HepG2 (cell line): ENCODE measurements at regions not wholly inside any gene's neighbourhood (a gene's known extent, or its start where the extent isn't known, plus 50 kb on each side); places are given as distances from the start of the nearest gene placed in this dataset.

Source experiments
- ATAC-seq: fragments of 200-7000 bp; cut with Tn5 transposase; 3 replicates; pipeline ENCODE4 v1.9.1; 2020; ENCODE audit warnings: mild to moderate bottlenecking, moderate library complexity
- BruUV-seq: library from RNA; stranded (reverse); fragments of 400-500 nt; replicated peaks from 2 replicates; lab custom pipeline; 2021; lab: Mats Ljungman, UMichigan
- CTCF ChIA-PET: fragments of 300-600 bp; formaldehyde crosslinking; extraction: SDS; loops from one replicate; lab custom pipeline; 2021; ENCODE audit warnings: low total read pairs, inconsistent platforms, low intra/inter-chr PET ratio; lab: Yijun Ruan, JAX
- POLR2A ChIA-PET: fragments of 350-600 bp; sonication (Branson Sonifier 250); formaldehyde crosslinking; loops from one replicate; lab custom pipeline; 2020; ENCODE audit warnings: antibody characterized with exemption, inconsistent platforms; lab: Yijun Ruan, JAX
- DNase-seq: peaks from one replicate; pipeline ENCODE4 v3.0.0-alpha.2; 2015; ENCODE audit warnings: low spot score
- FAIRE-seq: peaks from 3 replicates; lab custom pipeline; 2011; peaks lifted over from hg19 to GRCh38; lab: Jason Lieb, UNC
- H2AFZ ChIP-seq: one replicate; pipeline ENCODE4 v1.6.1; 2011; ENCODE audit warnings: low read length, inconsistent platforms
- H3K27ac ChIP-seq: fragments of 300-600 bp; 3 replicates; pipeline ENCODE4 v1.8.0; 2011; ENCODE audit warnings: mixed run types, mild to moderate bottlenecking, mixed read lengths, low read length, inconsistent platforms; ENCODE audit not compliant: insufficient read depth; ENCODE audit errors: extremely low read length
- H3K27me3 ChIP-seq, 2 experiments: fragments of 200-600 bp in 1 of 2; 2 replicates in 1 of 2; 3 replicates in 1 of 2; pipeline versions ENCODE4 v1.6.0 to v1.8.0; 2011; ENCODE audit warnings: low read length in 2 of 2, mild to moderate bottlenecking in 2 of 2, moderate library complexity in 2 of 2, inconsistent platforms in 1 of 2; ENCODE audit not compliant: insufficient read depth in 2 of 2, control insufficient read depth in 1 of 2
- H3K36me3 ChIP-seq, 2 experiments: fragments of 200-600 bp in 1 of 2; replicated peaks in 1 of 2; 2 replicates in 1 of 2; 3 replicates in 1 of 2; pipeline versions ENCODE4 v1.5.1 to v1.8.0; 2011; ENCODE audit warnings: low read length in 2 of 2, inconsistent platforms in 1 of 2; ENCODE audit not compliant: insufficient read depth in 2 of 2, control insufficient read depth in 1 of 2
- H3K4me1 ChIP-seq: 2 replicates; pipeline ENCODE4 v1.5.1; 2012; ENCODE audit warnings: low read length, inconsistent platforms; ENCODE audit not compliant: insufficient read depth
- H3K4me2 ChIP-seq: 2 replicates; pipeline ENCODE4 v1.6.0; 2011; ENCODE audit warnings: low read depth, low read length, inconsistent platforms
- H3K4me3 ChIP-seq, 3 experiments: fragments of 200-600 bp in 1 of 3; sonication (generic), shearing (Covaris generic) in 1 of 3; replicated peaks in 1 of 3; 2 replicates each; pipeline ENCODE4 v1.5.1; 2011 to 2016; ENCODE audit warnings: low read length in 3 of 3, inconsistent platforms in 2 of 3, low read depth in 2 of 3, mild to moderate bottlenecking in 2 of 3, control low read depth in 1 of 3, mixed read lengths in 1 of 3; ENCODE audit not compliant: insufficient read depth in 1 of 3
- H3K79me2 ChIP-seq: one replicate; pipeline ENCODE4 v1.6.1; 2011; ENCODE audit warnings: low read length, inconsistent platforms; ENCODE audit not compliant: insufficient read depth
- H3K9ac ChIP-seq: 2 replicates; pipeline ENCODE4 v1.6.0; 2011; ENCODE audit warnings: mild to moderate bottlenecking, low read depth, low read length, inconsistent platforms; ENCODE audit not compliant: insufficient read depth
- H3K9me3 ChIP-seq: 2 replicates; pipeline ENCODE4 v1.5.1; 2012; ENCODE audit warnings: mild to moderate bottlenecking, low read length
- H4K20me1 ChIP-seq: 2 replicates; pipeline ENCODE4 v1.6.0; 2011; ENCODE audit warnings: inconsistent platforms, mild to moderate bottlenecking, low read length, moderate library complexity; ENCODE audit not compliant: insufficient read depth
- DMAP1 ChIP-seq: IDR thresholded peaks from 2 replicates; pipeline ENCODE4 v1.6.1; 2016
- DMTF1 ChIP-seq: sonication (generic); formaldehyde crosslinking; IDR thresholded peaks from 2 replicates; pipeline ENCODE4 v1.4.0; 2020; ENCODE audit warnings: mild to moderate bottlenecking, missing genetic modification reagents
- GZF1 ChIP-seq: sonication (generic); formaldehyde crosslinking; IDR thresholded peaks from 2 replicates; pipeline ENCODE4 v1.5.1; 2020; ENCODE audit warnings: mild to moderate bottlenecking, missing genetic modification reagents
- HOXA5 ChIP-seq: sonication (generic); formaldehyde crosslinking; IDR thresholded peaks from 2 replicates; pipeline ENCODE4 v1.4.0; 2020; ENCODE audit warnings: missing genetic modification reagents
- JUND ChIP-seq: sonication (generic); formaldehyde crosslinking; IDR thresholded peaks from 2 replicates; pipeline ENCODE4 v1.8.0; 2022; ENCODE audit warnings: mild to moderate bottlenecking, missing genetic modification reagents
- MAFF ChIP-seq: IDR thresholded peaks from 2 replicates; pipeline ENCODE4 v1.6.1; 2011; ENCODE audit warnings: low read depth, low read length, improper control_type of control experiment
- NBN ChIP-seq: fragments of 450-650 bp; conservative IDR thresholded peaks from 2 replicates; pipeline ENCODE4 v1.6.1; 2017
- RNF2 ChIP-seq: fragments of 450-650 bp; conservative IDR thresholded peaks from 2 replicates; pipeline ENCODE4 v1.6.1; 2016; ENCODE audit warnings: low read depth
- SOX5 ChIP-seq: IDR thresholded peaks from 2 replicates; pipeline ENCODE4 v1.6.1; 2016; ENCODE audit warnings: borderline replicate concordance
- SOX6 ChIP-seq, 2 experiments: fragments of 450-650 bp in 1 of 2; sonication (generic) in 1 of 2; formaldehyde crosslinking in 1 of 2; IDR thresholded peaks; 2 replicates each; pipeline versions ENCODE4 v1.4.0 to v1.6.1; 2017 to 2020; ENCODE audit warnings: antibody characterized with exemption in 1 of 2, mild to moderate bottlenecking in 1 of 2, missing genetic modification reagents in 1 of 2
- TBX3 ChIP-seq: fragments of 450-650 bp; IDR thresholded peaks from 2 replicates; pipeline ENCODE4 v1.6.1; 2017; ENCODE audit warnings: antibody characterized with exemption, mild to moderate bottlenecking, inconsistent platforms, borderline replicate concordance
- ZBTB8A ChIP-seq: sonication (generic); formaldehyde crosslinking; IDR thresholded peaks from 2 replicates; pipeline ENCODE4 v1.4.0; 2020; ENCODE audit warnings: mild to moderate bottlenecking, low read depth, missing genetic modification reagents, borderline replicate concordance
- ZFP36 ChIP-seq: fragments of 150-350 bp; IDR thresholded peaks from 2 replicates; pipeline ENCODE4 v1.6.1; 2018; ENCODE audit warnings: borderline replicate concordance, low read length, low read depth; ENCODE audit not compliant: partially characterized antibody
- ZIK1 ChIP-seq: sonication (generic); formaldehyde crosslinking; IDR thresholded peaks from 2 replicates; pipeline ENCODE4 v1.5.0; 2020; ENCODE audit warnings: mild to moderate bottlenecking, low read depth, missing genetic modification reagents, borderline replicate concordance
- ZMYM3 ChIP-seq: sonication (generic); formaldehyde crosslinking; IDR thresholded peaks from 2 replicates; pipeline ENCODE4 v1.5.1; 2020; ENCODE audit warnings: mild to moderate bottlenecking, missing genetic modification reagents
- ZNF264 ChIP-seq: sonication (generic); formaldehyde crosslinking; IDR thresholded peaks from 2 replicates; pipeline ENCODE4 v1.4.0; 2020; ENCODE audit warnings: missing genetic modification reagents
- ZNF350 ChIP-seq: sonication (generic); formaldehyde crosslinking; IDR thresholded peaks from 2 replicates; pipeline ENCODE4 v1.4.0; 2020; ENCODE audit warnings: mild to moderate bottlenecking, low read depth, missing genetic modification reagents, borderline replicate concordance
- WGBS: methylation state at CpG from one replicate; pipeline ENCODE4 v1.1.6; 2017; ENCODE audit warnings: low lambda C conversion rate; 5-methylcytosine and 5-hydroxymethylcytosine counted together
- in situ Hi-C: cut with HindIII; loops from 2 replicates; pipeline ENCODE4 v1.10.0; 2017; ENCODE audit warnings: low pct_unique_long_range_greater_than_20kb; ENCODE audit not compliant: extremely low pct_ligation_motif_present
- intact Hi-C: fragments of 100-400 bp; cut with micrococcal nuclease; formaldehyde crosslinking; loops from one replicate; pipeline ENCODE4 v1.10.0; 2022; ENCODE audit not compliant: unreplicated experiment
- TF ChIP-seq, protein P1 (sequence below): sonication (generic); formaldehyde crosslinking; IDR thresholded peaks from 2 replicates; pipeline ENCODE4 v1.8.1; 2023; ENCODE audit warnings: mild to moderate bottlenecking, missing genetic modification reagents, borderline replicate concordance
- TF ChIP-seq, protein P2 (sequence below): sonication (generic); formaldehyde crosslinking; conservative IDR thresholded peaks from 2 replicates; pipeline ENCODE4 v1.4.0; 2020; ENCODE audit warnings: missing genetic modification reagents

- no peak overlapping the region for H3K9ac ChIP-seq
- H3K4me1 ChIP-seq: peaks cover 22% of the 10 kb centered on the region
- intact Hi-C loops (no loop called here), in situ Hi-C loops (no loop called here)
- FAIRE-seq (no peak), ATAC-seq (no peak), DNase-seq (no peak)
- H4K20me1 ChIP-seq: no peaks in the 10 kb centered on the region
- 42% methylated on average over 2 of the region's 2 CpGs for WGBS
- no peaks in the 10 kb centered on the region for H3K79me2 ChIP-seq
- H3K4me3 ChIP-seq: no peak overlapping the region
- H3K36me3 ChIP-seq: no peaks in the 10 kb centered on the region
- TF ChIP-seq ZMYM3 (CRISPR knock-in tag) (no peak), SOX6 (IDR thresholded peaks at IDR 0.05) (no peak), SOX6 (CRISPR knock-in tag; IDR thresholded peaks at IDR 0.05) (no peak), ZNF264 (CRISPR knock-in tag) (no peak), DMTF1 (CRISPR knock-in tag) (no peak), ZNF350 (CRISPR knock-in tag) (no peak), ZIK1 (CRISPR knock-in tag) (no peak), HOXA5 (no peak), JUND (CRISPR knock-in tag) (no peak), ZBTB8A (CRISPR knock-in tag) (no peak), SOX5 (no peak), DMAP1 (CRISPR knock-in tag) (no peak), MAFF (no peak), NBN (no peak), GZF1 (CRISPR knock-in tag) (no peak), RNF2 (no peak), ZFP36 (no peak), TBX3 (no peak)
- TF ChIP-seq, protein P1, sequence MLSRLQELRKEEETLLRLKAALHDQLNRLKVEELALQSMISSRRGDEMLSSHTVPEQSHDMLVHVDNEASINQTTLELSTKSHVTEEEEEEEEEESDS (CRISPR knock-in tag): no peak
- TF ChIP-seq, protein P2, sequence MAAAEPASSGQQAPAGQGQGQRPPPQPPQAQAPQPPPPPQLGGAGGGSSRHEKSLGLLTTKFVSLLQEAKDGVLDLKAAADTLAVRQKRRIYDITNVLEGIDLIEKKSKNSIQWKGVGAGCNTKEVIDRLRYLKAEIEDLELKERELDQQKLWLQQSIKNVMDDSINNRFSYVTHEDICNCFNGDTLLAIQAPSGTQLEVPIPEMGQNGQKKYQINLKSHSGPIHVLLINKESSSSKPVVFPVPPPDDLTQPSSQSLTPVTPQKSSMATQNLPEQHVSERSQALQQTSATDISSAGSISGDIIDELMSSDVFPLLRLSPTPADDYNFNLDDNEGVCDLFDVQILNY: no peak
- ChIA-PET POLR2A (no interaction called here), CTCF (no interaction called here)
- H2AFZ ChIP-seq: no peak overlapping the region
- no peaks in the 10 kb centered on the region; a peak in 1 of 5 replicates for H3K27me3 ChIP-seq
- H3K4me2 ChIP-seq: no peak overlapping the region
- H3K27ac ChIP-seq: no peak overlapping the region
- BruUV-seq: no TSS peak
- no peaks in the 10 kb centered on the region for H3K9me3 ChIP-seq
These were observed 91.6 kb downstream of the FOXB1 start for GRCh38 chr15:60095711-60096110.
